OCI-LY1 (cell line): ENCODE measurements at regions not wholly inside any gene's neighbourhood (a gene's known extent, or its start where the extent isn't known, plus 50 kb on each side); places are given as distances from the start of the nearest gene placed in this dataset.

ENCODE experiments used
- H2AFZ ChIP-seq: fragments of 200-600 bp; sonication (generic), shearing (Covaris generic); 2 replicates; pipeline ENCODE4 v1.6.0; 2014; ENCODE audit warnings: antibody characterized with exemption, mild to moderate bottlenecking, low read length
- H3F3A ChIP-seq: fragments of 200-600 bp; sonication (generic), shearing (Covaris generic); 2 replicates; pipeline ENCODE4 v1.6.0; 2014; ENCODE audit warnings: mild to moderate bottlenecking, antibody characterized with exemption, low read length, moderate library complexity; ENCODE audit not compliant: insufficient read depth
- H3K27ac ChIP-seq: fragments of 200-600 bp; sonication (generic); 2 replicates; pipeline ENCODE4 v1.5.1; 2014; ENCODE audit warnings: low read length, mixed run types, mild to moderate bottlenecking, low read depth; ENCODE audit not compliant: poor library complexity, severe bottlenecking
- H3K27me3 ChIP-seq: fragments of 200-600 bp; sonication (generic); 2 replicates; pipeline ENCODE4 v1.6.0; 2014; ENCODE audit warnings: antibody characterized with exemption, mild to moderate bottlenecking, low read length, moderate library complexity; ENCODE audit not compliant: insufficient read depth
- H3K36me3 ChIP-seq: fragments of 200-600 bp; sonication (generic); 2 replicates; pipeline ENCODE4 v1.6.1; 2014; ENCODE audit warnings: mild to moderate bottlenecking, antibody characterized with exemption, low read length, moderate library complexity, mixed read lengths; ENCODE audit not compliant: insufficient read depth
- H3K4me1 ChIP-seq: fragments of 200-600 bp; sonication (generic); 2 replicates; pipeline ENCODE4 v1.5.1; 2014; ENCODE audit warnings: mild to moderate bottlenecking, low read length, moderate library complexity; ENCODE audit not compliant: insufficient read depth, severe bottlenecking
- H3K4me2 ChIP-seq: fragments of 200-600 bp; sonication (generic), shearing (Covaris generic); 2 replicates; pipeline ENCODE4 v1.6.1; 2014; ENCODE audit warnings: low read length
- H3K4me3 ChIP-seq: fragments of 200-600 bp; sonication (generic); 2 replicates; pipeline ENCODE4 v1.5.1; 2014; ENCODE audit warnings: low read length, low read depth, mild to moderate bottlenecking, mixed read lengths; ENCODE audit not compliant: poor library complexity, severe bottlenecking
- H3K79me2 ChIP-seq: fragments of 200-600 bp; shearing (Covaris generic); 2 replicates; pipeline ENCODE4 v1.6.1; 2016; ENCODE audit warnings: mixed run types, low read length, mixed read lengths; ENCODE audit not compliant: insufficient read depth
- H3K9ac ChIP-seq: fragments of 200-600 bp; sonication (generic), shearing (Covaris generic); 2 replicates; pipeline ENCODE4 v1.6.1; 2014; ENCODE audit warnings: mild to moderate bottlenecking, low read length, mixed read lengths
- H3K9me2 ChIP-seq: fragments of 200-600 bp; sonication (generic), shearing (Covaris generic); 2 replicates; pipeline ENCODE4 v1.6.1; 2014; ENCODE audit warnings: low read depth, mild to moderate bottlenecking, low read length, mixed read lengths
- H3K9me3 ChIP-seq: fragments of 200-600 bp; shearing (Covaris generic); 2 replicates; pipeline ENCODE4 v1.6.1; 2014; ENCODE audit warnings: low read length, mixed read lengths
- H4K20me1 ChIP-seq: fragments of 200-600 bp; sonication (generic), shearing (Covaris generic); 2 replicates; pipeline ENCODE4 v1.6.0; 2016; ENCODE audit warnings: mild to moderate bottlenecking, low read length; ENCODE audit not compliant: insufficient read depth
- EZH2 ChIP-seq: fragments of 200-600 bp; sonication (generic), shearing (Covaris generic); IDR thresholded peaks from 2 replicates; pipeline ENCODE4 v1.8.0; 2017; ENCODE audit warnings: borderline replicate concordance, mixed run types, mild to moderate bottlenecking, antibody characterized with exemption, low read length, moderate library complexity, mixed read lengths
- TF ChIP-seq, protein P1 (sequence below): fragments of 200-600 bp; sonication (generic), shearing (Covaris generic); IDR thresholded peaks from 2 replicates; pipeline ENCODE4 v1.5.1; 2017; ENCODE audit warnings: mild to moderate bottlenecking, antibody characterized with exemption, low read length, moderate library complexity, mixed read lengths

DNA sequence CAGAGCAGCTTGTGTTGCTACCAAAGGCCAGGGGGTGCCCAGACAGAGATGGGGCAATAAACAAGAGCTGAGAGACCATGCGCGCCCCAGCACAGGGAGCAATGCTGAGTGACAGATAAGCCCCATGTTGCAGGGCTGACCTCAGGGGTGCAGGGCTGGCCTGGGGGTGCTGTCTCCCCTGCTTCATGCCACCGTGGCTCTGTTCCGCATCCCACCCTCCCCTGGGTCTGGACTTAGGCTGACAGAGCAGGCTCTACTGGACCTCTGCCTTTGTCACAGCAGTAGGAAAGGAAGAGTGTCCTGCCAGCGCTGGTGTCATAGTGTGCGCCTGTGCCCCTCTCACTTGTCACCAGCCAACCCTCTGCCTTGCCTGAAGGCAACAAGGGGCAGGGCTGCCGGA lies 67.4 kb upstream of the IQSEC1 start:
- no peak overlapping the region for H3K27ac ChIP-seq
- no peaks in the 10 kb centered on the region for H3K9me2 ChIP-seq
- TF ChIP-seq EZH2: no peak
- TF ChIP-seq, protein P1, sequence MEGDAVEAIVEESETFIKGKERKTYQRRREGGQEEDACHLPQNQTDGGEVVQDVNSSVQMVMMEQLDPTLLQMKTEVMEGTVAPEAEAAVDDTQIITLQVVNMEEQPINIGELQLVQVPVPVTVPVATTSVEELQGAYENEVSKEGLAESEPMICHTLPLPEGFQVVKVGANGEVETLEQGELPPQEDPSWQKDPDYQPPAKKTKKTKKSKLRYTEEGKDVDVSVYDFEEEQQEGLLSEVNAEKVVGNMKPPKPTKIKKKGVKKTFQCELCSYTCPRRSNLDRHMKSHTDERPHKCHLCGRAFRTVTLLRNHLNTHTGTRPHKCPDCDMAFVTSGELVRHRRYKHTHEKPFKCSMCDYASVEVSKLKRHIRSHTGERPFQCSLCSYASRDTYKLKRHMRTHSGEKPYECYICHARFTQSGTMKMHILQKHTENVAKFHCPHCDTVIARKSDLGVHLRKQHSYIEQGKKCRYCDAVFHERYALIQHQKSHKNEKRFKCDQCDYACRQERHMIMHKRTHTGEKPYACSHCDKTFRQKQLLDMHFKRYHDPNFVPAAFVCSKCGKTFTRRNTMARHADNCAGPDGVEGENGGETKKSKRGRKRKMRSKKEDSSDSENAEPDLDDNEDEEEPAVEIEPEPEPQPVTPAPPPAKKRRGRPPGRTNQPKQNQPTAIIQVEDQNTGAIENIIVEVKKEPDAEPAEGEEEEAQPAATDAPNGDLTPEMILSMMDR: no peak
- H3K36me3 ChIP-seq: no peaks in the 10 kb centered on the region
- no peaks in the 10 kb centered on the region for H3K27me3 ChIP-seq
- H3K4me3 ChIP-seq: no peak overlapping the region
- no peak overlapping the region for H3K9ac ChIP-seq
- H3F3A ChIP-seq: no peaks in the 10 kb centered on the region
- no peaks in the 10 kb centered on the region for H3K4me1 ChIP-seq
- H3K9me3 ChIP-seq: no peaks in the 10 kb centered on the region
- H4K20me1 ChIP-seq: no peaks in the 10 kb centered on the region
- no peak overlapping the region for H2AFZ ChIP-seq
- H3K4me2 ChIP-seq: no peak overlapping the region
- H3K79me2 ChIP-seq: no peaks in the 10 kb centered on the region

DNA sequence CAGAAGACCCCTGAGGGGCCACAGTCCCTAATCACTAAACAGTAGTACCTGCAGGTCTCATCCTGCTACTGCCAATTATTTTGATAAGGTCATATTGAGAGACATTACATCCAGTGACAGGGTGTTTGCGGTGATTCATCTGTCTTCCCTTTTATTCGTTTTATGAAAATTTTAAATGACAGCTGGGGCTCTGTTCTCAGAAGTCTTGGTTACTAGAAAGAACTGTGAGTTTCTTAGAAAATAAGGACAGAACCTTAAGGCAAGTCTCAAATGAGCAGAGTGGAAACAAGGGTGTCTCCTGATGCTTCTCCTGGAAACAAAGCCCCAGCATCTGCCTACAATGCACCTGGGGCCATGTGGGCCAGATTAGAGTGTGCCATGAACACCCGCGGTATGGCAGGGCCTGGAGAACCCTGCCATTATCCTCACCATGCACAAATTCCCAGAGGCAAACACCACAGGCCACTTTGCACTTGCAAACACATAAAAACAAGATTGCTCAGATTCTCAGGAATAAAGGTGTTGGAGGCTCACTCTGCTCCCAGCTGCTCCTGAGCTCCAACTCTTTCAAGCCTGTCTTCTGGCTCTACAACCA lies 66.3 kb upstream of the IQSEC1 start:
- TF ChIP-seq, protein P1: no peak
- TF ChIP-seq EZH2: no peak
- no peaks in the 10 kb centered on the region for H3K9me3 ChIP-seq

DNA sequence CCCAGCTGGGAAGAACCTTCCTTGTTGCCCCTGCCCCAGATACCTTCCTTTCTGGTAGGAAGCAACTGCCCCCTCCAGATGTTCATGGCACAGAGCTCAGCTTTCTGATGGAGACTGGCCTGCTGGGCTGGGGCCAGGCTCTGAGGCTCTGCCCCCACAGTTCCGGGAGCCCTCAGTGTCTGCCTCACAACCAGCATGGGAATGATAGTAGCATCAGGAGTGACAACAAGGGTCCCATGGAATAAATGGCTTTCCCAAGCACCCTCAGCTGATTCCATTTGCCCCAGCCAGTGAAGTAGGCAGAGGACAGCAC lies 65.6 kb upstream of the IQSEC1 start:
- no peaks in the 10 kb centered on the region for H3K4me1 ChIP-seq
- H3K9me2 ChIP-seq: no peaks in the 10 kb centered on the region
- no peak overlapping the region for H3K27ac ChIP-seq
- no peaks in the 10 kb centered on the region for H3K36me3 ChIP-seq
- H2AFZ ChIP-seq: no peak overlapping the region
- no peaks in the 10 kb centered on the region for H3K9me3 ChIP-seq
- H3K9ac ChIP-seq: no peak overlapping the region
- H3K79me2 ChIP-seq: no peaks in the 10 kb centered on the region
- H3K27me3 ChIP-seq: no peaks in the 10 kb centered on the region
- H3K4me2 ChIP-seq: no peak overlapping the region
- no peaks in the 10 kb centered on the region for H4K20me1 ChIP-seq
- H3F3A ChIP-seq: no peaks in the 10 kb centered on the region
- TF ChIP-seq, protein P1: no peak
- no peak for TF ChIP-seq EZH2
- H3K4me3 ChIP-seq: no peak overlapping the region

More for the DNA sequence above, 66.3 kb upstream of the IQSEC1 start:
- Histone ChIP-seq H3K4me3 (no peak overlapping the region), H3K36me3 (no peaks in the 10 kb centered on the region), H3K4me2 (no peak overlapping the region), H2AFZ (no peak overlapping the region), H4K20me1 (no peaks in the 10 kb centered on the region), H3K27me3 (no peaks in the 10 kb centered on the region), H3K9me2 (no peaks in the 10 kb centered on the region), H3K27ac (no peak overlapping the region), H3K79me2 (no peaks in the 10 kb centered on the region), H3F3A (no peaks in the 10 kb centered on the region), H3K9ac (no peak overlapping the region), H3K4me1 (no peaks in the 10 kb centered on the region)
